HUES64 (cell line): ENCODE measurements at regions not wholly inside any gene's neighbourhood (a gene's known extent, or its start where the extent isn't known, plus 50 kb on each side); places are given as distances from the start of the nearest gene placed in this dataset.
A peak's percentile ranks its signal among the peaks of the same experiment; 100 is the strongest.

Source experiments
- H3K27ac ChIP-seq: 2 replicates; pipeline ENCODE4 v1.7.0; 2013; ENCODE audit warnings: low read depth, low read length, inconsistent platforms
- H3K27me3 ChIP-seq: 2 replicates; pipeline ENCODE4 v1.6.1; 2013; ENCODE audit warnings: mild to moderate bottlenecking, low read length; ENCODE audit not compliant: insufficient read depth
- H3K36me3 ChIP-seq: 2 replicates; pipeline ENCODE4 v1.6.1; 2013; ENCODE audit warnings: mild to moderate bottlenecking, low read length; ENCODE audit not compliant: insufficient read depth
- H3K4me1 ChIP-seq: 2 replicates; pipeline ENCODE4 v1.6.1; 2013; ENCODE audit warnings: mild to moderate bottlenecking, low read length, moderate library complexity; ENCODE audit not compliant: insufficient read depth
- H3K4me3 ChIP-seq: 2 replicates; pipeline ENCODE4 v1.5.1; 2013; ENCODE audit warnings: mild to moderate bottlenecking, low read length, moderate library complexity
- H3K9ac ChIP-seq: 2 replicates; pipeline ENCODE4 v1.6.1; 2013; ENCODE audit warnings: mild to moderate bottlenecking, low read depth, low read length
- H3K9me3 ChIP-seq: 2 replicates; pipeline ENCODE4 v1.6.1; 2013; ENCODE audit warnings: low read depth, low read length; ENCODE audit not compliant: insufficient read depth
- WGBS: fragments of 150-250, 120-280 bp; methylation state at CpG from one replicate; pipeline ENCODE4 v1.1.7; 2013; ENCODE audit warnings: missing lambda C conversion rate; 5-methylcytosine and 5-hydroxymethylcytosine counted together

- no peaks in the 10 kb centered on the region for H3K9me3 ChIP-seq
- H3K27me3 ChIP-seq, result no peaks in the 10 kb centered on the region
- no peak overlapping the region for H3K27ac ChIP-seq
- H3K4me3 ChIP-seq, result no peak overlapping the region
- no peaks in the 10 kb centered on the region for H3K36me3 ChIP-seq
- H3K9ac ChIP-seq, result no peak overlapping the region
- H3K4me1 ChIP-seq, result peaks cover 21% of the 10 kb centered on the region; the same call in 1 of the 2 replicates
- WGBS, result 99% methylated on average over 3 of the region's 3 CpGs
Observed at GRCh38 chr21:16979574-16979973, 533.3 kb upstream of the CXADR start.

GRCh38 chr21:16983420-16983819 is 529.4 kb upstream of the CXADR start:
- Histone ChIP-seq H3K4me3 (no peak overlapping the region), H3K36me3 (no peaks in the 10 kb centered on the region), H3K27ac (no peak overlapping the region), H3K4me1 (no peaks in the 10 kb centered on the region), H3K9me3 (no peaks in the 10 kb centered on the region), H3K27me3 (no peaks in the 10 kb centered on the region), H3K9ac (no peak overlapping the region)

GRCh38 chr21:16992448-16992847 is 520.4 kb upstream of the CXADR start:
- H3K27ac ChIP-seq, result no peak overlapping the region
- no peaks in the 10 kb centered on the region for H3K4me1 ChIP-seq
- no peak overlapping the region for H3K4me3 ChIP-seq
- H3K36me3 ChIP-seq, result no peaks in the 10 kb centered on the region
- H3K9me3 ChIP-seq, result no peaks in the 10 kb centered on the region; the same call in 1 of the 2 replicates
- 84% methylated on average over 3 of the region's 3 CpGs for WGBS
- H3K27me3 ChIP-seq, result no peaks in the 10 kb centered on the region
- no peak overlapping the region for H3K9ac ChIP-seq

- H3K9ac ChIP-seq, result no peak overlapping the region
- 98% methylated on average over 3 of the region's 3 CpGs for WGBS
- H3K9me3 ChIP-seq, result no peaks in the 10 kb centered on the region; the same call in 1 of the 2 replicates
- H3K4me3 ChIP-seq, result no peak overlapping the region
- H3K27ac ChIP-seq, result no peak overlapping the region
- no peaks in the 10 kb centered on the region for H3K36me3 ChIP-seq
- no peaks in the 10 kb centered on the region for H3K4me1 ChIP-seq
- no peaks in the 10 kb centered on the region for H3K27me3 ChIP-seq
Observed at GRCh38 chr21:16993416-16994038, 519.3 kb upstream of the CXADR start.

- Histone ChIP-seq H3K27me3 (no peaks in the 10 kb centered on the region), H3K4me1 (peaks cover 29% of the 10 kb centered on the region), H3K36me3 (no peaks in the 10 kb centered on the region), H3K9me3 (0 out of 2 replicates have a peak, but pooled peaks cover 2% of the 10 kb centered on the region), H3K9ac (peak overlapping the region; percentile 39; the same call in 1 of the 2 replicates), H3K27ac (peak overlapping the region; percentile 74), H3K4me3 (no peak overlapping the region)
- 83% methylated on average over 3 of the region's 4 CpGs for WGBS
Observed at GRCh38 chr21:17002594-17003257, 510.1 kb upstream of the CXADR start.

GRCh38 chr21:17003258-17003615 is 509.6 kb upstream of the CXADR start:
- 60% methylated on average over 1 of the region's 1 CpG for WGBS
- Histone ChIP-seq H3K4me1 (peaks cover 29% of the 10 kb centered on the region), H3K4me3 (no peak overlapping the region), H3K9ac (peak overlapping the region; percentile 39; the same call in 1 of the 2 replicates), H3K27me3 (no peaks in the 10 kb centered on the region), H3K9me3 (0 out of 2 replicates have a peak, but pooled peaks cover 2% of the 10 kb centered on the region), H3K27ac (peak overlapping the region; percentile 74), H3K36me3 (no peaks in the 10 kb centered on the region)

- H3K4me1 ChIP-seq, result peaks cover 29% of the 10 kb centered on the region
- H3K27ac ChIP-seq, result peak overlapping the region; percentile 74
- 0 out of 2 replicates have a peak, but pooled peaks cover 2% of the 10 kb centered on the region for H3K9me3 ChIP-seq
- no peak overlapping the region for H3K4me3 ChIP-seq
- no peak overlapping the region; the same call in 1 of the 2 replicates for H3K9ac ChIP-seq
- H3K27me3 ChIP-seq, result no peaks in the 10 kb centered on the region
- H3K36me3 ChIP-seq, result no peaks in the 10 kb centered on the region
- WGBS, result 94% methylated on average over 3 of the region's 3 CpGs
Observed at GRCh38 chr21:17003763-17004373, 509.0 kb upstream of the CXADR start.

GRCh38 chr21:17032141-17032655 is 480.6 kb upstream of the CXADR start:
- no peaks in the 10 kb centered on the region for H3K4me1 ChIP-seq
- H3K9me3 ChIP-seq, result peaks cover 15% of the 10 kb centered on the region; the same call in 1 of the 2 replicates
- no peak overlapping the region for H3K27ac ChIP-seq
- no peak overlapping the region for H3K4me3 ChIP-seq
- 65% methylated on average over 1 of the region's 2 CpGs for WGBS
- no peaks in the 10 kb centered on the region for H3K36me3 ChIP-seq
- H3K9ac ChIP-seq, result no peak overlapping the region
- no peaks in the 10 kb centered on the region for H3K27me3 ChIP-seq

GRCh38 chr21:17044696-17045095 is 468.1 kb upstream of the CXADR start:
- H3K36me3 ChIP-seq, result no peaks in the 10 kb centered on the region
- peaks cover 15% of the 10 kb centered on the region for H3K9me3 ChIP-seq
- H3K9ac ChIP-seq, result no peak overlapping the region
- no peak overlapping the region for H3K27ac ChIP-seq
- H3K4me1 ChIP-seq, result no peaks in the 10 kb centered on the region
- H3K4me3 ChIP-seq, result no peak overlapping the region
- H3K27me3 ChIP-seq, result no peaks in the 10 kb centered on the region
- WGBS, result 95% methylated on average over 2 of the region's 3 CpGs

GRCh38 chr21:17045214-17045853 is 467.5 kb upstream of the CXADR start:
- WGBS, result 49% methylated on average over 1 of the region's 1 CpG
- no peak overlapping the region for H3K4me3 ChIP-seq

GRCh38 chr21:17048974-17049373 is 463.9 kb upstream of the CXADR start:
- Histone ChIP-seq H3K9me3 (peaks cover 19% of the 10 kb centered on the region), H3K4me3 (no peak overlapping the region), H3K27me3 (no peaks in the 10 kb centered on the region), H3K27ac (no peak overlapping the region), H3K9ac (no peak overlapping the region), H3K36me3 (no peaks in the 10 kb centered on the region), H3K4me1 (peaks cover 18% of the 10 kb centered on the region)
- 74% methylated on average over 3 of the region's 3 CpGs for WGBS

More at GRCh38 chr21:17045214-17045853, 467.5 kb upstream of the CXADR start:
- Histone ChIP-seq H3K9me3 (peaks cover 19% of the 10 kb centered on the region), H3K27me3 (no peaks in the 10 kb centered on the region), H3K36me3 (no peaks in the 10 kb centered on the region), H3K27ac (no peak overlapping the region), H3K9ac (no peak overlapping the region), H3K4me1 (peaks cover 4% of the 10 kb centered on the region)
